ENCODE measurements at regions not wholly inside any gene's neighbourhood (a gene's known extent, or its start where the extent isn't known, plus 50 kb on each side); places are given as distances from the start of the nearest gene placed in this dataset.

DNA sequence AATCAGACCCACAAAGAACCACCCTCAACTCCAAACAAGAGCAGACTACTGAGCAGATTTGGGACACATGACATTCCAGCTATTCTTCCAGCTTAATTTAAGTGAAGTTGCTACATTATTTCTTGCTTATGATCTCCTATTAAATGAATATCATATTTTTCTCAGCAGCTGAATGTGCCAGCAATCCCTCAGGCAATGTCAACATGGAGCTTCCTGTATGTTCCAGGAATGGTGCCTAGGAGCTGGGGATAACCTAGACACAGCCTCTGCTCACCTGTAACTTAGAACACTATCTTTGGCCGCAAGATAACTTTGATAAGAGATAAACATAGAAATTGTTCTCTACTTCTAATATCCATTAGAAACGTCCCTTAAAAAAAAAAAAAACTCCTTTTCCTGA lies 274.4 kb upstream of the RASGEF1B start:
- TF ChIP-seq CTCF (IDR thresholded peaks at IDR 0.05), result no peak
- no peak for TF ChIP-seq EZH2 (IDR thresholded peaks at IDR 0.05; ENCODE audit: borderline replicate concordance, insufficient read depth, low read depth, low read length, poor library complexity, severe bottlenecking)
